H1 (cell line): ENCODE measurements at regions not wholly inside any gene's neighbourhood (a gene's known extent, or its start where the extent isn't known, plus 50 kb on each side); places are given as distances from the start of the nearest gene placed in this dataset.

Experiments
- CREB1 ChIP-seq: IDR thresholded peaks from 2 replicates; pipeline ENCODE4 v1.6.1; 2012; ENCODE audit warnings: inconsistent platforms
- EZH2 ChIP-seq: fragments of 200-600 bp; sonication (generic); IDR thresholded peaks from 2 replicates; pipeline ENCODE4 v1.7.1; 2012; ENCODE audit warnings: low read depth, mild to moderate bottlenecking, moderate library complexity, low read length, inconsistent platforms; ENCODE audit not compliant: severe bottlenecking
- GABPA ChIP-seq: IDR thresholded peaks from 2 replicates; pipeline ENCODE4 v1.6.1; 2011; ENCODE audit warnings: mild to moderate bottlenecking, low read length, moderate library complexity, borderline replicate concordance; ENCODE audit not compliant: insufficient read depth
- JUN ChIP-seq: IDR thresholded peaks from 2 replicates; pipeline ENCODE4 v1.6.1; 2011; ENCODE audit warnings: low read depth, mild to moderate bottlenecking, improper control_type of control experiment, low read length
- NRF1 ChIP-seq: IDR thresholded peaks from 2 replicates; pipeline ENCODE4 v1.6.1; 2011; ENCODE audit warnings: mild to moderate bottlenecking, low read depth, low read length, improper control_type of control experiment
- POLR2A ChIP-seq, 2 experiments: IDR thresholded peaks; 1 replicate in 1 of 2; 2 replicates in 1 of 2; pipeline ENCODE4 v1.6.1; 2011; ENCODE audit warnings: low read depth in 2 of 2, low read length in 2 of 2, mild to moderate bottlenecking in 2 of 2; ENCODE audit errors: control extremely low read depth in 1 of 2
- SIN3A ChIP-seq, 2 experiments: IDR thresholded peaks in 1 of 2; conservative IDR thresholded peaks in 1 of 2; 2 replicates each; pipeline ENCODE4 v1.6.1; 2011 to 2012; ENCODE audit warnings: low read length in 2 of 2, improper control_type of control experiment in 1 of 2, low read depth in 1 of 2, mild to moderate bottlenecking in 1 of 2
- TF ChIP-seq, protein P1 (sequence below), 3 experiments: IDR thresholded peaks; 1 replicate in 2 of 3; 2 replicates in 1 of 3; pipeline versions ENCODE4 v1.5.1 to v1.6.1; 2011; ENCODE audit warnings: low read length in 3 of 3, mild to moderate bottlenecking in 3 of 3, inconsistent platforms in 2 of 3, low read depth in 1 of 3, moderate library complexity in 1 of 3; ENCODE audit not compliant: insufficient read depth in 1 of 3; ENCODE audit errors: control extremely low read depth in 1 of 3

DNA sequence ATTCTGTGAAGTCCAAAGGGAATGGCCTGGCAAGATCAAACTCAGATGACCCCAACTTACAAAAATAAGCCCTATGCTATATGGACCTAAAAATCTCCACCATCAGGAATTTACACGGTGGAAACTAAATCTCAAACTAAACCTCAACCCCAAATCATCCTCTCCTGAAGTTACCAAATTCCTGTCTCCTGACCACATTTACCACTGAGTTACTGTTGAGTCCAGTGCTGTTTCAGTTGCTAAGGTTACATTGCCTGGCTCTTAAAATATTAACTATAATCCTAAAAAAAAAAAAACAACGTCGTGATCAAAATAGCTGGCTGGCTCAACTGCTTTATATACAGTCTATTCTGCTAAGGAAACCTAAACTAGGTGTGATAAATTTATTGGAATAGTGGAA is 315.2 kb upstream of the SLIT2 start:
- TF ChIP-seq GABPA (no peak), NRF1 (no peak), POLR2A (IDR thresholded peaks at IDR 0.05; ENCODE audit: control extremely low read depth in 1 of 2, low read depth in 2 of 2, low read length in 2 of 2) (no peak), CREB1 (no peak), SIN3A (conservative IDR thresholded peaks at IDR 0.05 in 1 of 2, IDR thresholded peaks at IDR 0.05 in 1 of 2; ENCODE audit: low read depth in 1 of 2, low read length in 2 of 2) (no peak), EZH2 (no peak), JUN (no peak)
- TF ChIP-seq, protein P1, sequence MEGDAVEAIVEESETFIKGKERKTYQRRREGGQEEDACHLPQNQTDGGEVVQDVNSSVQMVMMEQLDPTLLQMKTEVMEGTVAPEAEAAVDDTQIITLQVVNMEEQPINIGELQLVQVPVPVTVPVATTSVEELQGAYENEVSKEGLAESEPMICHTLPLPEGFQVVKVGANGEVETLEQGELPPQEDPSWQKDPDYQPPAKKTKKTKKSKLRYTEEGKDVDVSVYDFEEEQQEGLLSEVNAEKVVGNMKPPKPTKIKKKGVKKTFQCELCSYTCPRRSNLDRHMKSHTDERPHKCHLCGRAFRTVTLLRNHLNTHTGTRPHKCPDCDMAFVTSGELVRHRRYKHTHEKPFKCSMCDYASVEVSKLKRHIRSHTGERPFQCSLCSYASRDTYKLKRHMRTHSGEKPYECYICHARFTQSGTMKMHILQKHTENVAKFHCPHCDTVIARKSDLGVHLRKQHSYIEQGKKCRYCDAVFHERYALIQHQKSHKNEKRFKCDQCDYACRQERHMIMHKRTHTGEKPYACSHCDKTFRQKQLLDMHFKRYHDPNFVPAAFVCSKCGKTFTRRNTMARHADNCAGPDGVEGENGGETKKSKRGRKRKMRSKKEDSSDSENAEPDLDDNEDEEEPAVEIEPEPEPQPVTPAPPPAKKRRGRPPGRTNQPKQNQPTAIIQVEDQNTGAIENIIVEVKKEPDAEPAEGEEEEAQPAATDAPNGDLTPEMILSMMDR (IDR thresholded peaks at IDR 0.05; ENCODE audit: control extremely low read depth in 1 of 3, insufficient read depth in 1 of 3, low read depth in 1 of 3, low read length in 3 of 3), result no peak
